CD4-positive, alpha-beta T cell treated with Interleukin-2 at 100 ng/mL for 4 hours (primary cell): ENCODE measurements at regions not wholly inside any gene's neighbourhood (a gene's known extent, or its start where the extent isn't known, plus 50 kb on each side); places are given as distances from the start of the nearest gene placed in this dataset.
"Not testable (repeated sequence)": the region's sequence is repeated elsewhere in the genome, so short reads cannot be mapped to it uniquely, and the experiment has no call there.

Source experiments
- DNase-seq: peaks from one replicate; pipeline ENCODE4 v3.0.0-alpha.2; 2020; ENCODE audit warnings: low spot score

DNA sequence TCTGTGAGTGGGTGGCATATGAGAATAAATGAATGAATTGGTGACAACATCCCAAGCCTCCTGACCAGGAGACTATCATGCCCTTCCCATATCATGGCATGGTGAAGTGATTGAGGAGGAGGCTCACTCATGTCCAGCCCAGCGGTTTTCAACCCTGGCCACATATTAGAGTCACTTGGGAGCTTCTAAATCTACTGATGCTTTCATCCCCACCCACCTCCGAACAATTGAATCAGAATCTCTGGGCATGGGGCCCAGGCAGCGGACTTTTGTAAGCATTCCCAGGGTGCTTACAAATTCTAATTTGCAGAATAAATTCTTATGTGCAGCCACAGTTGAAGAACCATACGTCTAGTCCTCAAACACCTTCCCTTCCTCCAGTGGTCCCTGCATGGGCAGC, 81.7 kb upstream of the SEC11C start:
- DNase-seq = no peak

DNA sequence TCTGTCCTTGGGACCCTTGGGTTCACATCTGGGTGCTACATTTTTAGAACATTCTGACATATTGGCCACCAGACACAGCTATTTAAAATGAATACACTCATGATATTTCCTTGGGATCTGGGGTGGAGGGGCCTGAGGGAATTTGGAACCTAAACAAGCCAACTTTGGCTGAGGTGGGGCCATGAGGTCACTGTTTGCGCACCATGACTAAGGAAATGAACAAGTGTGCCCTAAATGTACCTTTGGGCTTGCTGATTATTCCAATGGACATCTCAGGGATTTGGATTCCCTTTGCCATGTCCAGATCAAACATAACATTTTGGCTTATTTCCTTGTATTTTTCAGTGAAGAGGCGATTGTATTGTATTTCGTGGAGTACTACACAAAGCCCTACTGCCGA, 80.5 kb upstream of the SEC11C start:
- no peak for DNase-seq

DNA sequence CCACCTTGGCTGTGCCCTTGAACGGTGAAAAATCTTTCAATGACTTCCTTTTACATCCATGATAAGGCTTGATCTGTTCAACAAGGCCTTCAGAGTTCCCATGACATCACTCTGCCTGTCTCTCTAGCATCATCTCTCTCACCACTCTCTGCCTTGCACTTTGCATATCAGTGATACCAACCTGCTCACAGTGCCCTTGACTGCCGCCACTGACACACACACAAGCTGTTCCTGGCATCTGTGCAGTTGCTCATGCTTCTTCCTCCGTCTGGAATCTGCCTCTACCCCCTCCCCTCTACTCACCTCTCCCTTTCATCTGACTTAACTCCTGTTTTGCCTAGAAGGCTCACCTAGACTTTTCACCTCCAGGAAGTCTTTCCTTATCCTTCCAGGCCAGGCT, 79.1 kb upstream of the SEC11C start:
- DNase-seq = no peak

DNA sequence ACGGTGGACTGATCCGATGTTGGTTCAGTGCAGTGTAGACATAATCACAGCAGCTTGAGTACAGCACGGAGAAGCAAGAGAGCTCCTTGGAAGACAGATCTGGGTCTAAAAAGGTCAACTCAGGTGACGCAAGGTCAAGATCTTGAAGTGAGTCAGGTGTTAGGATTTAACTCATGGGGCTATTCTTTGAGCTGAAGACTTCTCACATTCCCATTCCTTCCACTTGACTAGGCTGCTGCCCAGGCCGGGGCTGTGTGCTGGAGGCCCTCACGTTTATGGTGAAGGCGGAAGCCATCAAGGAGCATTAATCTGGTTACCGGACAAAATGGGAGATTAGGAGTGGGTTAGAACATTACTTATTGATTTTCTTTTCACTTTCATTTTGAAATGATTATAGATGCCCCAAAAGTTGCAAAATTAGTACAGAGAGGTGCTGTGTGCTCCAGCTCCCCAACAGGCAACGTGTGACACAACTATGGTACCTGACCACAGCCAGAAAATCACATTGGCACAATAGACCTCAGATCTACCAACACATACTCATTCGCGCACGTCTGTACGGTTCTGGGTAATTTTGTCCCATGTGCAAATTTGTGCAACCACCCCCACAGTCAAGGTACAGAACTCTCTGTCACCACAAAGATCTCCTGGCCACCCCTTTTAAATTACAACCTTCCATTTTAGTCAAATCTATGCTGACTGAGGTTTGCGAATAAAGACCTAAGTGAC, 77.6 kb upstream of the SEC11C start:
- DNase-seq = no peak

DNA sequence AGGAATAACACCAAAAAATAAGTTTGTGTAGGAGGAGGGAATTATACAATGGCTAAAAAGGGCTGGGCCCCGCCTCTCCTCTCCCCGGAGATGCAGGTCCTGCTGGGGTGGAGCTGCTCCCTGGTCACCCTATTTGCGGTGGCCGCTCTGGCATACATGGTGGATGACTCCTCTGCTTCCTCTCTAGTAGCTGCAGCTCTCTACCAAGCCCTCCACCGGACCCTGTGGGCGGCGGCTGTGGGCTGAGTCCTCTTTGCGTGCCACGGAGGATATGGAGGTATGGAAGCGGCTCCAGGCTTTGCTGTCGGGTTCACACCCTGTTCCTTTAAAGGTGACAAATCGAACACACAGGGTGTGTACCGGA, 77.1 kb upstream of the SEC11C start:
- no peak for DNase-seq

DNA sequence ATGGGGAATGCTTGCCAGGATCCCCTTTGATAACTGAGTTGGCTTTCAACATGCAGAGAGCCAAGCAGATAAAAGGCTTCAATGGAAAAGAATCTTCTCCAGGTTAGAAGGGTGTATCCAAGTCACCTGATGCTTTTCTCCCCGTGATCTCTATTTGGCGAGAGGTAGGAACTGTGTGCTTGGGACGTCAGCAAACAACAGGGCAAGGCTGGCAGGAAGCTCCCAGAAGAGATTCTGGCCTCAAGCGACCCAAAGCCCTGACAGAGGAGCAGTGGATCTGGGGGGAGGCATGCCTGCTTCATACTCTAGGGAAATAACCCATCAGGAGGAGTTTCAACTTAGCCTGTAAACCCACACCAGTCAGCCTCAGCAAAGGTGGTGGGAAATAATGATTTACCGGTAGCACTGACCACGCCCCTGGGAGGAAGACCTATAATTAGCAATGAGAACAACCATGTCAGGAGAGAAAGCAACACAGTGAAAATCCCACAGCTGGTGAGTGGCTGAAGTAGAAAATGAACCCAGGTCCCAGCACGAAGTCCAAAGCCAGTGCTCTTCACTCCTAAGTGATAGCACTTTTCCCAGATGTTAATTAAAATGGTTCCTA, 76.3 kb upstream of the SEC11C start:
- no peak for DNase-seq

DNA sequence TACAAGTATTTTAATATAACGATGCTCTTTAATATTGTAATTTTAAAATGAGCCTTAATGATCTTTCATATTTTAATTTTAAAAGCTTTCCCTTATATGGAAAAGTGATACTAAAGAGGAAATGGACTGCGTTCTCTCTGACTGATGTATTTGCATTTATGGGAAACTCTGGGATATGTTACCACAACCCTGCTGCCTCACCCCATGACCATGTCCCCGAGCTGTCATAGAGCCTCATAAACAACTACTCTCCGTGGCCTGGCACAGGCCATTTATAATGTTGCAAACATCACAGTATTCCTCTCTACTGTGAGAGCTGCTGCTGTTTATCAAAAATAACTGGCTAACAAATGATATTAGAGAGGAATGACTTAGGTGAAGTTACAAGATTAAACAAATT, 75.8 kb upstream of the SEC11C start:
- DNase-seq = no peak

DNA sequence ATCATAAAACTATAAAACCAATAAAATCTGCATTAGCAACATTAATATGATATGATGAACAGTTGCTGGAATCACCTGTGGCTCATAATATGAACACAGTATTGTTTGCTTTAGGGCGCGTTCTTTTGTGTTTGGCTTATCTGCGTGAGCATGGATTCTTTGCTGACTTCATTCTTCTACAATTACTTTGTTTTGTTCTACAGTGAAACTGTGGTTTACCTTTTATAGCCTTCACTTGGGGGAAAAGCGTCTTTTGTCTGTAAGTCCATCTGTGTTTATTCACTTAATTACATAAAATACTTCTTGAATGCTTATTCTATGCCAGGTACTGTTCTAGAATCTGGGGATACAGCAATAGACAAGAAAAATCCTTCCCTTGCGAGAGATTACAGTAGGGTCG, 74.0 kb upstream of the SEC11C start:
- DNase-seq = no peak

DNA sequence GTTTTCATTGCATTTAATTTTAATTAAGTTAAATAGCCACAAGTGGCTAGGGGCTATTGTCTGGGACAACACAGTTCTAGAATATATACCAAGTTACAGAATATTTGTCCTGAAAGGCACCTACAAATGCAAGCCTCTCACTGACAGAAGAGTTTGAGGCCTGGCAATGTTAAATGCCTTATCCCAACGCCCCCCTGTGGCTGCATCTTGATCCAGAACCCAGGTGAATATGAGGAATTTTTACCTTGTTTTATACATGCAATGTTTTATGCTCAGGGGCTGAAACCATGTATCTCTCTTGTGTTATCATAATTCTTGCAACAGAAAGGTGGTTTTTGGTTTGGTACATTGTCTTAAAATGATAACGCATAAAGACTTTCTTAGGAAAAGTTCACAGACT, 71.8 kb upstream of the SEC11C start:
- no peak for DNase-seq

DNA sequence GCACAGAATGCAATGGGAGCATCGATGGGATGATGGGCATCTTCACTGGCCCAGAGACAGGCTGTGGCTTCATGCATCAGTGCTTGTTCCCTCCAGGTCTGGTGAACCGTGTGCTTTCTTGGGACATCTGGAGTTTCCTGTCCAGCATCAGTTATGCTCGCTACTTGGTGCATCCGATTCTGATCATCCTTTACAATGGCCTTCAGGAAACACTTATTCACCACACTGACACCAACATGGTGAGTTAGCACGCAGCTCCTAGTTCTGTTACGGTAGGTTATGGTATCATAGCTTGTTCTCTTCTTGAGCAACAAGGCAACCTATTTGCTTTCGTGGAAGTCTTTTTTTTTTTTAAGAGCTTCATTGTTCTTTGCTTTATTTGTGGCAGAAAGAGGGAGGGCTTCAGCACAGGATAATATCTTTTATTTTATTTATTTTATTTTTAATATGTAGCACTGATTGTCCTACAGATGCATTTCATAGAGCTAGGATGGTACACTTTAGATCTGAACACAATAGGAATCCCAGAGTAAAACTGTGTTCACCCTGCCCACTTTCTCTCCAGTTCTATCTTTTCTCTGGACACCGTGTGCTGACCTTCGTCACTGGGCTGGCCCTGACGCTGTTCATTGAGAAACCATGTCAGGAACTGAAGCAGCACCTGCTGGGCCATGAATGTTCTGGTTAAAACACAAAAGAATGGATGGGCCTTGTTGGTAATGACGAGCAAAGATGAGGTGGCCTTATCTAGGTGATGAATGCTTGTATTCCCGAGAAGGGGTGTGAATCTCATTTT, 71.2 kb upstream of the SEC11C start:
- DNase-seq = no peak

DNA sequence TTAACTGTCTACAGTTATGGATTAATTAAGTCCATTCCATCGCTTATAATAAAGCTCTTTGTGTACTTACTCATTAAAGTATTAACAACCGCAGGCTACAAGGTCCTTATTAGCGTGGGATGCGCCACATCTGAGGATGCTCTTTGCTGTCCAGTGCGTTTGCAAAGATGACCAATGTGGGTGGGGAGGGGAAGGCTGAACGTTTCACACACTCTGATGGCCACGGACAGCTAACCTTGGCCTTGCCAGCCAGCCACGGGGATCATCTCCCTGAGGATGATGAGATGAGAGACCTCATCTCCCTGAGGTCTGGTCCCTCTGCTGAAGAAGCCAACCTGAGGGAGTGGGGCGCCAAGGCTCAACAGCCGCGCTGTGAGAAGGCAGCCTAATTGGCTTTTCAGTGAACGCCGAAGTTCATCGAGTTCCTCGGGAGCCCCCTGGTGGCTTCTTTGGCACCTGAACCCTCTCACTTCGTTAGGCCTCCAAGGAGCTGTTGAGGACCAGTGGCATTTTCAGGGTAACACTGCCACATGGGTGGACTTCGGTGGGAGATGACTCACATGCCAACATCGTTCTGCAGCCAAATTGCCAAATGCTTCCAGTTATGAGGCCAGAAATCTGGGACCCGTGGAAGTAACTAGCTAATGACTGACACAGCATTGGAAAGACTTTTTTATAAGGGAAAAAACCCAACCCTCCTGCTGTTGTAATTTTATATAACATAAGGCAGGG, 69.3 kb upstream of the SEC11C start:
- DNase-seq = peak; percentile 71

DNA sequence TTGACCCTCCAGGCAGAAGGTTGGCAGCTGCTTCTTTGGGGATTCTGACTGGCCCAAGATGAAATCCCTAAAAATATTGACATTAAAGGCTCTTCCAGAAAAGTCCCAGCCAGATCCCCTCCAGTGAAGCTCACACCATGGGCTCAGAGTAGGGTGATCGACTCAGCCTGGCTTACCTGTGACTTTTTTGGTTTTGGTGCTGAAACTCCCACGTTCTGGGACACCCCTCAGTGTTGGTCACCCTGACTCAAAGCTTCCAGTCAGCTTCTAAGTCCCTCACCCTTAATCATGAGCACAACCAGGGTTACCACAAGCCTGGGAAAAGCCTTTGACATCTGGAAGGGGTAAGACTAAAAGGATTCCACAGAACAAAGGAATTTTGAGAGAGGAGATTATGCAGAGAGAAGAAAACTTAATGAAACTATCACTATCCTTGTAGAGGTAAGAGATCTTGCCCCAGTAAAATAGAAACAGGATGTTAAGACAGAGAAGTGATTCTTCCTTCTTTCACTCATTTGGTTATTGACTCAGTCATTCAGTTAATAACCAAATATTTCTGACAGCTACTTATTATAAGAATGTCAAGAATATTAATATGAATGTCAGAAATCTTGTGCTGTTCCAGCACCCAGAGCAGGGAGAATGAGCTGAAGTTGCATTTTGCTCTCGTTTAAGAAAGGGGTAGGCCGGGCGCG, 66.8 kb upstream of the SEC11C start:
- no peak for DNase-seq

DNA sequence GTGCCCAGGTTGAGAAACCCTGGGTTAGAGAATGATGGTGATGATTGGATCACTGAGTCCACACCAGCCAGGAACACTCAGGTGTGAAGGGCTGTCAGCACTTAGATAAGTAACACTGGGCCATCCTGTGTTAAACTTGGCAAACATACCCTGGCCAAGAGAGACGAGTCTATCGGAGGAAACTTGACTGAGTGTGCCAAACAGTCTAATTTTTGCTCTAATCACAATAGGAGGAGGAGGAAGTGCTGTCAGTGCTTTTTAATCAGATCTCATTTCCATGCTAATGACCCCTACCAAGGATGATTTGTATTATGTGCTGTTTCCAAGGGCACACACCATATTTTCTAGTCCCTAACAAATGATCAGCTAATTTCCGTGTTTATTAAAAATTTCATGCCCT, 63.8 kb upstream of the SEC11C start:
- DNase-seq = no peak

DNA sequence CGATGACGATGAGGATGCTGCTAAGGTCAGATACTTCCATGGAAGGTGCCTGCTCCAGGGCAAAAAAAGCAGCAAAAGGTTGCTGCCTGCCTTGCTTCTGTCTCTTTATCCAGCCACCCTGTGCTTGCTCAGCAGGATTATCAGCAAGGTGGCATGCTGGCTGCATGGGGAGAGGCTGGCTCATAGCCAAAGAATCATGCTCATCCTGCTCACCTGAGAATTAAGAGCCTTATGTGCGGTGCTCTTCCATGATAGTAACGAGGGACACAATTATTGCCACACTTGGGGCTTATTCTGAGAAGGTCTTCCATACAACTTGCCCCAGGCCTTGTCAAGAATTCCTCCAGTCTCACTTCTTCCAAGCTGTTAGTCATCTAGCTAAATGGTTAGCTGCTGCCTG, 60.4 kb upstream of the SEC11C start:
- no peak for DNase-seq

DNA sequence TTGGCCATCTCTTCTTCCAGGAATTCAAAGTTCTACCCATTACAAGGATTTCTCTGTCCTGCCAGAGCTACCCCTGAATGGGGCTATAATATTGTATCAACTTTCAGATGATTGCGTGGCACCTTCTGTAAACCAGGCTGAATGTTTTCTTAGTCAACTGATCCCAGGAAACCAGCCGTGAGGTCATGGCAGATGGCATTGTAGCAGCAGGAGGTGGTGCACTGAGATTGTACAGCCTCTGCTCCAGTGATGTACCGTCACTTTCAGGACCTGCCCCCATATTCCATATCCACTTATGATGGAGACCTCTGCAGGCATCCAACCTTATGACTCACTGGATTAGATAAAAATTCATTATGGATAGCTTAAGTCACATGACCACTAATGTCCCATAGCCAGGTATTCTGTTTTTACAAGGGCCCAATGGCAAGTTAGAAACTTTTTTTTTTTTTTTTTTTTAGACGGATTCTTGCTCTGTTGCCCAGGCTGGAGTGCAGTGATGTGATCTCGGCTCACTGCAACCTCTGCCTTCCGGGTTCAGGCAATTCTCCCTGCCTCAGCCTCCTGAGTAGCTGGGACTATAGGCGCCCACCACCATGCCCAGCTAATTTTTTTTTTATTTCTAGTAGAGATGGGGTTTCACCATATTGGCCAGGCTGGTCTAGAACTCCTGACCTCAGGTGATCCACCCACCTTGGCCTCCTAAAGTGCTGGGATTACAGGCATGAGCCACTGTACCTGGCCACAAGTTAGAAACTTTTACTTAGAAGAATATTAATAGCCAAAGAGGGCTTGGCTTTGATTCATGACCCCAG, 59.8 kb upstream of the SEC11C start:
- DNase-seq = not testable (repeated sequence)

DNA sequence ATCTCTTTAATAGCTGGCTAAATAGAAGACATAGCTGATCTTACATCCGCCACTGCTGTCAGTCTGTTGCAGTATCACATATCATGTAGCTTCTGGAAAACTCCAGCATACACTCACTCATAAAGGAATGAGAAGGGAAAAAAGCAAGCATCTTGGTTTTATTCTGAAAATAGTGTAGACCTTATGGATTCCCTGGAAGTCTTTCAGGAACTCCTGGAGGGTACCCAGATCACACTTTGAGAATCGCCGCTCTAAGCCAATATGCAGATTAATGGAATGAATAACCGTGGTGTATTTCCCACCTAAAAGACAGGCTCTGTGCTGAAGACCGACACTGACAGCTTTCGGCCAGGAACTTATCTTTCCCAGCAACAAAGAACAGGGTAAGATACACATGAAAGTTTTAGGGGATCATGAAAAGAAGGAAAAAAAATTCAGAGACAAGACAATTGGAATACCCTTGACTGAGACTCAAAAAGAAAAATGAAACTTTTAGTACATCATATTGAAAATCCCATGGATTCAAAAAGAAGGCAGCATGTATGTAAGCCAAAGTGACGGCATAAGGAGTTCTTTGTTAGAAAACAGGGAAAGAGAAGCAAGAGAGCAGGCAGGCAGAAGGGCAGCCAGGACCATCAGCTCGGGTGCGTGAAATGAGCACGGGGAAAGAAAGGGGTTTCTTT, 56.4 kb upstream of the SEC11C start:
- DNase-seq = no peak

DNA sequence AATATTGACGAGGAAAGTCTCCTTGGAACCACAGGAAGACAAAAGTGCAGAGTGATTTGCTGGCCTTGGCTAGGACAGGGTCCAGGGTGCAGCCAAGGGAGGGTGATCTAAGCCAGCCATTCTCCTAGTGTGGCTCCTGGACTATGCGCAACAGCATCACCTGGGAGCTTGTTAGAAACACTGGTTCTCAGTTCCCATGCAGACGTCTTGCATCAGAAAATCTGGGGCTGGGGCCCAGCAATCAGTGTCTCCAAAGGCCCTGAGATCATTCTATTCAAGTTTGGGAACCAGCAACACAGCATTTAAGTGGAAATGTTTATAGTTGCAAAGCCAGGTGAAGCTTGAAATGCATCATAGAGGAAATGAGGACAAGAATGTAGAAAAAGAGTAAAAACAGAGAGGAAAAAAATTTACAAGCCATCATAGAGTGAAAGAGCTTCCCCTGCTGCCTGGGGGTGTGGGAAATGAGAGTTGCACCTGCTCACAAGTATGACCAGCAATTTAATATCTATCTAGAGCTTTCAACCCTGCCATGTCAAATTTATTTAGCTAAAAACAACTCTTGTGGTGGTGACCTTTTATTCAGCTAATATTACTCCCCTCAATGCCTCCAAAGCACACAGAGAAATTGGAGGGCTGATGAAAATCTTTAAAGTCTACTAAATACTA, 54.4 kb upstream of the SEC11C start:
- DNase-seq = no peak

DNA sequence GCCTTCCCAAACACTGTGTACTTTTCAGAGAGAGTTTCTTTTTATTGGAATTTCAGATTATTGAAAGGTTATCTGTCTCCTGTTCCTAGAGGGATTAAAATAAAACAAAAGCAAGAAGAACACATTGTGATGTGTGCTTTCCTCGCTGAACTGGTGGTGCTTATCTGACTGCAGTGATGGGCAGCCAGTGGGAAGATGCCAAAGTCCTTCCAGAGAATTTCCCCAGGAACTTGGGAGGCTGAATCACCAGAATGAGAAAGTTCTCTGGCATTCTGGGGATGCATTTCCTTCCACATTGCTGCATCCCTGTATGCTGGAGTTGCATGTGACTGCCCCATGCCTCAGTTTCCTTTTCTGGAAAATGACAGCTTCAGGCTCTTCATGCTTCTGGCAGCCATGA, 53.9 kb upstream of the SEC11C start:
- no peak for DNase-seq

DNA sequence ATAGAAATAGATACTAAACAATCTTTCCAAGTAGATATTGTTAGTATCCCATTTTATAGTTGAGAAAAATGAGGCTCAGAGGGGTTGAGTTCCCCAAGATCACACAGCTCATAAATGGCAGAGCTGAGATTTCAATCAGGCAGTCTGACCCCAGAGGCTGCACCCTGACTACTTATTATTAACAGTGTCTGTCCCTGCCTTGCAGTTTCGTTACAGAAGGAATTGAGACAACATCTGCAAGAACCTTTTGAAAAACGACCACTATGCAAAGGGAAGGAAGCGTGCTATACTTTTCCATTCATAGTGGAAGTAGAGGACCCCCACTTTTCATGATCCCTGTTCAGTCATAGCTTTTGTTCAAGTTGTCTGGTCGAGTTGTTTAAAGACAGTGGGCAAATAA, 53.2 kb upstream of the SEC11C start:
- DNase-seq = no peak

DNA sequence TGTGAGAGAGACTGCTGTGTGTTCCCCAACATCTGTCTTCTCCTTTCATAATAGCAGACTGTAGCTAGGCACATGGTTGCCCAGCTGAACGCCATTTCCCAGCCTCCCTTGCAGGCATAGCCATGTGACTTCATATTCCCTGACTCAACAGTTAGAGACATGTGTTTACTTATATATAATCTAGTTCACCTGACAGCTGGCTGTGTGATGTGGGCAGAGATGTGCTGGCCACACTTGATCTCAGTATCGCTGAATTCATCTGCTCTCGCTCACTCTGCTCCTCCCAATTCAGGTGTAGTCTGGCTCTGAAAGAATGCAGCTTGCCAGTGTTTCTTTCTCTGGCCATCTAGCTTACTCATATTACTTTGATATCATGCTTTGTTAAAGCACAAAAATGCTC, 52.3 kb upstream of the SEC11C start:
- DNase-seq = peak; percentile 1
